Testis (tissue), 2 donors: ENCODE measurements at regions not wholly inside any gene's neighbourhood (a gene's known extent, or its start where the extent isn't known, plus 50 kb on each side); places are given as distances from the start of the nearest gene placed in this dataset.

Source experiments
- POLR2A ChIP-seq: fragments of 450-650 bp; IDR thresholded peaks from one replicate; pipeline ENCODE4 v1.6.1; 2017; ENCODE audit warnings: antibody characterized with exemption, mild to moderate bottlenecking, moderate library complexity
- TF ChIP-seq, protein P1 (sequence below), 3 experiments: fragments of 450-650 bp in 2 of 3; fragments of 200-600 bp in 1 of 3; sonication (generic) in 1 of 3; IDR thresholded peaks; one replicate each; pipeline ENCODE4 v1.5.1; 2016 to 2019; ENCODE audit warnings: antibody characterized with exemption in 3 of 3, mild to moderate bottlenecking in 2 of 3, moderate library complexity in 1 of 3

DNA sequence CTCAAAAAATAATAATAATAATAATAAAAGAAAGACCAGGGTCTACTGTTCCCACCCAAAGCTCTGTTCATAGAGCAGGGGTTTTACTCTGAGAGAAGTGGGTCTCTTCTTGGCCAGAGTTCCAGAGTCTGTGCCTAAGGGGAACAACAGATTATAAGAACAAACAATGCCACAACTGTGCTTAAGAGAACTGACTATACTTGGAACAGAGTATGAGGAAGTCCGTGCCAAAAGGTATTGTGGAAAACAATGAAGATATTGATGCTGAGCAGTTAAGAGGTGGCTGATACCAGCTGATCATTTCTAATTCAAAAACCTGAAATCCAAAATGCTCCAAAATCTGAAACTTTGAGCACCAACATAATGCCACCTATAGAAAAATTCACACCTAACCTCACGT is 229.6 kb downstream of the FBXO8 start:
- TF ChIP-seq, protein P1, sequence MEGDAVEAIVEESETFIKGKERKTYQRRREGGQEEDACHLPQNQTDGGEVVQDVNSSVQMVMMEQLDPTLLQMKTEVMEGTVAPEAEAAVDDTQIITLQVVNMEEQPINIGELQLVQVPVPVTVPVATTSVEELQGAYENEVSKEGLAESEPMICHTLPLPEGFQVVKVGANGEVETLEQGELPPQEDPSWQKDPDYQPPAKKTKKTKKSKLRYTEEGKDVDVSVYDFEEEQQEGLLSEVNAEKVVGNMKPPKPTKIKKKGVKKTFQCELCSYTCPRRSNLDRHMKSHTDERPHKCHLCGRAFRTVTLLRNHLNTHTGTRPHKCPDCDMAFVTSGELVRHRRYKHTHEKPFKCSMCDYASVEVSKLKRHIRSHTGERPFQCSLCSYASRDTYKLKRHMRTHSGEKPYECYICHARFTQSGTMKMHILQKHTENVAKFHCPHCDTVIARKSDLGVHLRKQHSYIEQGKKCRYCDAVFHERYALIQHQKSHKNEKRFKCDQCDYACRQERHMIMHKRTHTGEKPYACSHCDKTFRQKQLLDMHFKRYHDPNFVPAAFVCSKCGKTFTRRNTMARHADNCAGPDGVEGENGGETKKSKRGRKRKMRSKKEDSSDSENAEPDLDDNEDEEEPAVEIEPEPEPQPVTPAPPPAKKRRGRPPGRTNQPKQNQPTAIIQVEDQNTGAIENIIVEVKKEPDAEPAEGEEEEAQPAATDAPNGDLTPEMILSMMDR (IDR thresholded peaks at IDR 0.05) = no peak
- no peak for TF ChIP-seq POLR2A
